Transverse colon (tissue), 4 donors: ENCODE measurements at regions not wholly inside any gene's neighbourhood (a gene's known extent, or its start where the extent isn't known, plus 50 kb on each side); places are given as distances from the start of the nearest gene placed in this dataset.

ENCODE experiments used
- DNase-seq: peaks from one replicate; pipeline ENCODE4 v3.0.0-alpha.2; 2019
- H3K27ac ChIP-seq, 4 donors: fragments of 200-600 bp; sonication (generic); 2 replicates each; pipeline ENCODE4 v1.5.1; 2016 to 2018; ENCODE audit warnings: inconsistent platforms in 4 of 4
- H3K27me3 ChIP-seq: fragments of 200-600 bp; sonication (generic); 2 replicates; pipeline ENCODE4 v1.5.1; 2017; ENCODE audit warnings: inconsistent platforms
- H3K36me3 ChIP-seq, 4 donors: fragments of 200-600 bp; sonication (generic); 2 replicates each; pipeline ENCODE4 v1.5.1; 2017 to 2019; ENCODE audit warnings: inconsistent platforms in 4 of 4
- H3K4me1 ChIP-seq, 4 donors: fragments of 200-600 bp; sonication (generic); 2 replicates each; pipeline ENCODE4 v1.5.1; 2017 to 2020; ENCODE audit warnings: inconsistent platforms in 4 of 4
- H3K4me3 ChIP-seq, 4 donors: fragments of 200-600 bp; sonication (generic); 1 replicate in 1 of 4; 2 replicates in 3 of 4; pipeline versions ENCODE4 v1.5.1 to v1.6.1; 2017 to 2019; ENCODE audit warnings: inconsistent platforms in 4 of 4
- H3K9me3 ChIP-seq, 2 donors: fragments of 200-600 bp; sonication (generic); 2 replicates each; pipeline ENCODE4 v1.5.1; 2017 to 2019; ENCODE audit warnings: inconsistent platforms in 2 of 2
- EP300 ChIP-seq: sonication (generic); formaldehyde crosslinking; IDR thresholded peaks from one replicate; pipeline ENCODE4 v1.6.1; 2017; ENCODE audit warnings: antibody characterized with exemption, low read depth
- POLR2A ChIP-seq: fragments of 450-650 bp; IDR thresholded peaks from one replicate; pipeline ENCODE4 v1.6.1; 2016; ENCODE audit warnings: antibody characterized with exemption, mild to moderate bottlenecking, moderate library complexity
- POLR2AphosphoS5 ChIP-seq, 3 donors: sonication (generic); formaldehyde crosslinking; IDR thresholded peaks; one replicate each; pipeline ENCODE4 v1.6.1; 2016; ENCODE audit warnings: antibody characterized with exemption in 3 of 3
- WGBS, 2 donors: methylation state at CpG; one replicate each; pipeline ENCODE4 v1.1.5; 2018; ENCODE audit warnings: low coverage in 1 of 2; 5-methylcytosine and 5-hydroxymethylcytosine counted together
- in situ Hi-C, 4 donors: fragments of 200-750 bp; cut with MboI; loops; one replicate each; pipeline versions ENCODE4 v1.15.0 to v1.15.1; 2017; ENCODE audit warnings: low sequenced_read_pairs in 3 of 4, low pct_ligation_motif_present in 1 of 4, low pct_unique_long_range_greater_than_20kb in 1 of 4
- intact Hi-C: fragments of 100-400 bp; cut with DNase I; formaldehyde crosslinking; loops from one replicate; pipeline ENCODE4 v1.15.1; 2023; ENCODE audit warnings: low total_unique reads
- TF ChIP-seq, protein P1 (sequence below), 5 experiments: fragments of 200-600 bp in 3 of 5; fragments of 450-650 bp in 2 of 5; sonication (generic) in 3 of 5; IDR thresholded peaks; 1 replicate in 2 of 5; 2 replicates in 3 of 5; pipeline ENCODE4 v1.5.1; 2016 to 2017; ENCODE audit warnings: antibody characterized with exemption in 5 of 5, inconsistent platforms in 3 of 5, mild to moderate bottlenecking in 2 of 5, moderate library complexity in 1 of 5

DNA sequence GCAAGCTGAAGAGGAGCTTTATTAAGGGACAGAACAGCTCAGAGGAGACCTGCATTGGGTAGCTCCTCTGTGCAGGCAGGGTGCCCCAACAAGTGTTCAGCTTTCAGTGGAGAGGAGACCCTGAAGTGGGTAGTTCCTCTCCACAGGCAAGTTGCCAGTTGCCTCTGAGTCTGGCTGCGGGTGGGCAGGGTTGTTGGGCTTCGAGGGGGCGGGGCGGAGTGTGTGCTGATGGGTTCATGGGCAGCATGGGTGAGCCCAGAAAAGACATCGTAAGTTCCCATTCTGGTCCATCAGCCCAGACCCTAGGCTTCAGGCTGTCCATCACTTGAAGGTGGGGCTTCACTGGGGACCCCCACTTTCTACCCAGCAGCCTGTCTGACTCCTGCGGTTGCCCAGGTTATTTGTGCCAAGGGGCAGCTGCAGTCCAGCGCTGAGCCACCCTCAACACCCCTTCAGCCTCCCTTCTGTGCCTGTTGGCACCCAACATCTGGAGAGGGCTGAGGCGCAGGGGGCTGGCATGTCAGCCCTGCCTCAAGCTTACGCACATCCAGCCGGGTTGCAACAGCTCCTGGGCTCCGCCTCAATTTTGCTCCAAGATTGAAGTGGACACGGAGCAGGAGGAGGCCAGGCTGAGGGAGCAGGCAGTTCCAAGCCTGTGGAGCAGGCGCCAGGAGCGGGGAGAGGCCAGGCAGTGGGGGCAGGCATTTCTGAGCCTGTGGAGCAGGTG is 350.5 kb upstream of the PCDH20 start:
- intact Hi-C loops: no loop called here
- Histone ChIP-seq H3K9me3 (peaks cover 0 to 6% of the 10 kb centered on the region in 2 donors), H3K4me3 (no peak overlapping the region), H3K36me3 (no peaks in the 10 kb centered on the region), H3K4me1 (no peaks in the 10 kb centered on the region), H3K27me3 (no peaks in the 10 kb centered on the region), H3K27ac (no peak overlapping the region)
- DNase-seq: no peak
- in situ Hi-C loops: no loop called here
- TF ChIP-seq, protein P1, sequence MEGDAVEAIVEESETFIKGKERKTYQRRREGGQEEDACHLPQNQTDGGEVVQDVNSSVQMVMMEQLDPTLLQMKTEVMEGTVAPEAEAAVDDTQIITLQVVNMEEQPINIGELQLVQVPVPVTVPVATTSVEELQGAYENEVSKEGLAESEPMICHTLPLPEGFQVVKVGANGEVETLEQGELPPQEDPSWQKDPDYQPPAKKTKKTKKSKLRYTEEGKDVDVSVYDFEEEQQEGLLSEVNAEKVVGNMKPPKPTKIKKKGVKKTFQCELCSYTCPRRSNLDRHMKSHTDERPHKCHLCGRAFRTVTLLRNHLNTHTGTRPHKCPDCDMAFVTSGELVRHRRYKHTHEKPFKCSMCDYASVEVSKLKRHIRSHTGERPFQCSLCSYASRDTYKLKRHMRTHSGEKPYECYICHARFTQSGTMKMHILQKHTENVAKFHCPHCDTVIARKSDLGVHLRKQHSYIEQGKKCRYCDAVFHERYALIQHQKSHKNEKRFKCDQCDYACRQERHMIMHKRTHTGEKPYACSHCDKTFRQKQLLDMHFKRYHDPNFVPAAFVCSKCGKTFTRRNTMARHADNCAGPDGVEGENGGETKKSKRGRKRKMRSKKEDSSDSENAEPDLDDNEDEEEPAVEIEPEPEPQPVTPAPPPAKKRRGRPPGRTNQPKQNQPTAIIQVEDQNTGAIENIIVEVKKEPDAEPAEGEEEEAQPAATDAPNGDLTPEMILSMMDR (IDR thresholded peaks at IDR 0.05): no peak
- TF ChIP-seq EP300 (no peak), POLR2A (no peak), POLR2AphosphoS5 (IDR thresholded peaks at IDR 0.05) (no peak)
- WGBS, 2 donors: 86% methylated on average over 14 of the region's 14 CpGs; no CpG with 5 or more reads in 1 of the 2 donors

- peaks cover 0 to 6% of the 10 kb centered on the region in 2 donors for H3K9me3 ChIP-seq
- TF ChIP-seq, protein P1 (IDR thresholded peaks at IDR 0.05): no peak
Observed at GRCh38 chr13:61765181-61765742, 349.6 kb upstream of the PCDH20 start.

DNA sequence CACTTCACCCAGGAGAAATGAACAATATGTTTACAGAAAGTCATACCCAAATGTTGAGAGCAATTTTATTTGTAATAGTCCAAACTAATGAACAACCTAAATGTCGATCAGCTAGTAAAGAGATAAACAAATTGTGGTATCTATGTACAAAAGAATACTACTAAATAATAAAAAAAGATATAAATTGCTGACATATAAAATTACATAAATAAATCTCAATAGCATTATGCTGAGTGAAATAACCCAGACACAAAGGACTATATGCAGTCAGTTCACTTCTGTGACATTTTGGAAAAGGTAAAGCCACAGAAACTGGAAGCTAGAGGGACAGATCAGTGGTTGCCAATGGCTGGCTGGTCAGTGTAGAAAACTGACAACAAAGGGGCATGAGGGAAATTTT is 346.0 kb upstream of the PCDH20 start:
- TF ChIP-seq EP300 (no peak), POLR2AphosphoS5 (IDR thresholded peaks at IDR 0.05) (no peak), POLR2A (no peak)
- TF ChIP-seq, protein P1 (IDR thresholded peaks at IDR 0.05): no peak
- in situ Hi-C loops: no loop called here

More at GRCh38 chr13:61765181-61765742, 349.6 kb upstream of the PCDH20 start:
- Histone ChIP-seq H3K27me3 (no peaks in the 10 kb centered on the region), H3K27ac (no peak overlapping the region), H3K4me1 (no peaks in the 10 kb centered on the region), H3K36me3 (no peaks in the 10 kb centered on the region), H3K4me3 (no peak overlapping the region)
- no peak for DNase-seq
- intact Hi-C loops (no loop called here), in situ Hi-C loops (no loop called here)
- 92% methylated on average over 16 of the region's 16 CpGs; no CpG with 5 or more reads in 1 of the 2 donors for whole genome bisulfite sequencing, 2 donors

DNA sequence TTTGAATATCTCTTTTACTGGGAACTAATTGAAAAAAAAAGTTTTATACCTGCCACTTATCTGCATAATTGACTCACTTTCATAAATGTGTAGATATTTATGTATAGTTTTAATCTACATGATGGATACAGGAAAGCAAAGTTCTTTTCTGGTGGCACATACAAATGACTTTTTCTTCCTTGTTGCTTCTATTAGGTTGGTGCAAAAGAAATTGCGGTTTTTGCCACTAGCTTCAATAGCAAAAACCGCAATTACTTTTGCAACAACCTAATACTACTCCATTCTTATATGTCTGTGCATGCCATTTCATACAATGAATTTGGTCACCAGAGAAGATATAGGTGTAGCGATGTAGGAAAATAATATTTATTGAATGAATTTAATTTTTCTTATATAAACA is 344.5 kb upstream of the PCDH20 start:
- intact Hi-C loops (no loop called here), in situ Hi-C loops (no loop called here)
- Histone ChIP-seq H3K27ac (no peak overlapping the region), H3K27me3 (no peaks in the 10 kb centered on the region), H3K9me3 (peaks cover 0 to 15% of the 10 kb centered on the region in 2 donors), H3K36me3 (no peaks in the 10 kb centered on the region), H3K4me1 (no peaks in the 10 kb centered on the region), H3K4me3 (no peak overlapping the region)
- 88 to 95% methylated on average over 3 of the region's 3 CpGs for WGBS, 2 donors
- no peak for TF ChIP-seq POLR2A
- no peak for TF ChIP-seq EP300
- no peak for TF ChIP-seq POLR2AphosphoS5 (IDR thresholded peaks at IDR 0.05)
- TF ChIP-seq, protein P1 (IDR thresholded peaks at IDR 0.05): no peak
- no peak for DNase-seq

More for the DNA sequence above, 346.0 kb upstream of the PCDH20 start:
- Histone ChIP-seq H3K4me1 (no peaks in the 10 kb centered on the region), H3K27me3 (no peaks in the 10 kb centered on the region), H3K27ac (no peak overlapping the region), H3K9me3 (peaks cover 0 to under 1% of the 10 kb centered on the region in 2 donors), H3K4me3 (no peak overlapping the region), H3K36me3 (no peaks in the 10 kb centered on the region)
- no peak for DNase-seq
- WGBS, 2 donors: 71 to 89% methylated on average over 1 of the region's 1 CpG
- intact Hi-C loops: no loop called here
